IMR-90 (cell line): ENCODE measurements at regions not wholly inside any gene's neighbourhood (a gene's known extent, or its start where the extent isn't known, plus 50 kb on each side); places are given as distances from the start of the nearest gene placed in this dataset.

Experiments
- ATAC-seq: fragments of 200-7000 bp; cut with Tn5 transposase; 2 replicates; pipeline ENCODE4 v1.9.1; 2020; ENCODE audit warnings: low read depth, mild to moderate bottlenecking, moderate library complexity
- BruUV-seq: library from RNA; stranded (reverse); fragments of 400-500 nt; replicated peaks from 2 replicates; lab custom pipeline; 2021; lab: Mats Ljungman, UMichigan
- CTCF ChIA-PET: fragments of 300-600 bp; formaldehyde crosslinking; extraction: SDS; loops from one replicate; lab custom pipeline; 2021; ENCODE audit warnings: antibody characterized with exemption; lab: Yijun Ruan, JAX
- POLR2A ChIA-PET: fragments of 300-600 bp; sonication (Branson Sonifier 250); formaldehyde crosslinking; loops from one replicate; lab custom pipeline; 2022; ENCODE audit warnings: antibody characterized with exemption; ENCODE audit not compliant: unreplicated experiment; lab: Charles Lee
- DNase-seq: peaks from one replicate; pipeline ENCODE4 v3.0.0; 2013
- H2AFZ ChIP-seq: replicated peaks from 2 replicates; pipeline ENCODE3; 2013; ENCODE audit warnings: low read length, mild to moderate bottlenecking; ENCODE audit not compliant: poor library complexity
- H2AK5ac ChIP-seq: 2 replicates; pipeline ENCODE4 v1.6.1; 2013; ENCODE audit warnings: low read depth, low read length, inconsistent platforms
- H2AK9ac ChIP-seq: replicated peaks from 2 replicates; pipeline ENCODE3; 2013; ENCODE audit warnings: mild to moderate bottlenecking, low read depth, low read length, moderate library complexity; ENCODE audit not compliant: poor library complexity
- H2BK120ac ChIP-seq: 2 replicates; pipeline ENCODE4 v1.6.1; 2013; ENCODE audit warnings: low read depth, low read length, inconsistent platforms
- H2BK15ac ChIP-seq: 3 replicates; pipeline ENCODE4 v1.6.1; 2013; ENCODE audit warnings: low read depth, low read length, inconsistent platforms
- H2BK20ac ChIP-seq: 2 replicates; pipeline ENCODE4 v1.6.1; 2013; ENCODE audit warnings: low read depth, mild to moderate bottlenecking, inconsistent platforms, low read length, moderate library complexity
- H2BK5ac ChIP-seq: 2 replicates; pipeline ENCODE4 v1.6.1; 2013; ENCODE audit warnings: mild to moderate bottlenecking, low read depth, low read length, inconsistent platforms; ENCODE audit not compliant: poor library complexity, severe bottlenecking
- H3K14ac ChIP-seq: replicated peaks from 2 replicates; pipeline ENCODE4 v1.6.1; 2013; ENCODE audit warnings: low read depth, low read length, inconsistent platforms
- H3K18ac ChIP-seq: 2 replicates; pipeline ENCODE4 v1.6.1; 2013; ENCODE audit warnings: low read depth, low read length, control low read depth
- H3K23ac ChIP-seq: 2 replicates; pipeline ENCODE4 v1.6.1; 2013; ENCODE audit warnings: low read depth, low read length, inconsistent platforms
- H3K27ac ChIP-seq: 2 replicates; pipeline ENCODE4 v1.5.1; 2013; ENCODE audit warnings: mild to moderate bottlenecking, control low read depth, low read length; ENCODE audit not compliant: insufficient read depth
- H3K27me3 ChIP-seq: 2 replicates; pipeline ENCODE4 v1.6.1; 2013; ENCODE audit warnings: low read length; ENCODE audit not compliant: control insufficient read depth, insufficient read depth
- H3K36me3 ChIP-seq: 2 replicates; pipeline ENCODE4 v1.6.1; 2013; ENCODE audit warnings: low read length, mixed read lengths; ENCODE audit not compliant: control insufficient read depth, insufficient read depth
- H3K4ac ChIP-seq: 2 replicates; pipeline ENCODE4 v1.6.1; 2013; ENCODE audit warnings: low read depth, low read length, inconsistent platforms
- H3K4me1 ChIP-seq: 2 replicates; pipeline ENCODE4 v1.6.1; 2013; ENCODE audit warnings: low read length, mixed read lengths; ENCODE audit not compliant: control insufficient read depth, insufficient read depth
- H3K4me2 ChIP-seq: 2 replicates; pipeline ENCODE4 v1.6.1; 2013; ENCODE audit warnings: low read depth, mild to moderate bottlenecking, control low read depth, low read length, moderate library complexity
- H3K4me3 ChIP-seq: 2 replicates; pipeline ENCODE4 v1.5.1; 2013; ENCODE audit warnings: low read depth, mild to moderate bottlenecking, control low read depth, low read length, moderate library complexity; ENCODE audit not compliant: insufficient read depth
- H3K56ac ChIP-seq: 2 replicates; pipeline ENCODE4 v1.6.1; 2013; ENCODE audit warnings: low read length, inconsistent platforms; ENCODE audit not compliant: insufficient read depth; ENCODE audit errors: extremely low read depth
- H3K79me1 ChIP-seq, 2 experiments: 2 replicates each; pipeline ENCODE4 v1.6.1; 2013; ENCODE audit warnings: low read length in 2 of 2, inconsistent platforms in 1 of 2, low read depth in 1 of 2
- H3K9ac ChIP-seq: 2 replicates; pipeline ENCODE4 v1.6.1; 2013; ENCODE audit warnings: low read depth, low read length, control low read depth
- H3K9me1 ChIP-seq: 2 replicates; pipeline ENCODE4 v1.6.1; 2013; ENCODE audit warnings: low read length, inconsistent platforms; ENCODE audit not compliant: insufficient read depth
- H3K9me3 ChIP-seq: 2 replicates; pipeline ENCODE4 v1.6.1; 2013; ENCODE audit warnings: low read length; ENCODE audit not compliant: control insufficient read depth, insufficient read depth
- H4K20me1 ChIP-seq: 2 replicates; pipeline ENCODE4 v1.6.1; 2013; ENCODE audit warnings: low read length, inconsistent platforms; ENCODE audit not compliant: insufficient read depth
- H4K5ac ChIP-seq: 2 replicates; pipeline ENCODE4 v1.6.1; 2013; ENCODE audit warnings: mild to moderate bottlenecking, low read depth, low read length, control low read depth
- H4K8ac ChIP-seq, 2 experiments: 2 replicates each; pipeline ENCODE4 v1.6.1; 2013; ENCODE audit warnings: low read depth in 2 of 2, low read length in 2 of 2, control low read depth in 1 of 2, inconsistent platforms in 1 of 2
- H4K91ac ChIP-seq: 2 replicates; pipeline ENCODE4 v1.6.1; 2013; ENCODE audit warnings: low read depth, low read length, inconsistent platforms; ENCODE audit not compliant: insufficient read depth
- CEBPB ChIP-seq: IDR thresholded peaks from 2 replicates; pipeline ENCODE4 v1.6.1; 2012; ENCODE audit warnings: low read depth, low read length, improper control_type of control experiment
- CTCF ChIP-seq: conservative IDR thresholded peaks from 2 replicates; pipeline ENCODE4 v1.5.1; 2012; ENCODE audit warnings: mild to moderate bottlenecking, low read depth, low read length, improper control_type of control experiment
- ELK1 ChIP-seq: fragments of 150-350 bp; IDR thresholded peaks from 2 replicates; pipeline ENCODE4 v1.6.1; 2016; ENCODE audit warnings: low read depth, mild to moderate bottlenecking, low read length, moderate library complexity, borderline replicate concordance
- MAFK ChIP-seq: IDR thresholded peaks from 2 replicates; pipeline ENCODE4 v1.6.1; 2012; ENCODE audit warnings: low read depth, low read length, improper control_type of control experiment
- MAZ ChIP-seq: IDR thresholded peaks from 2 replicates; pipeline ENCODE4 v1.6.1; 2012; ENCODE audit warnings: low read depth, mild to moderate bottlenecking, low read length, improper control_type of control experiment, moderate library complexity, borderline replicate concordance
- MXI1 ChIP-seq: IDR thresholded peaks from 2 replicates; pipeline ENCODE4 v1.6.1; 2012; ENCODE audit warnings: low read depth, mild to moderate bottlenecking, low read length, moderate library complexity, borderline replicate concordance
- NFE2L2 ChIP-seq: fragments of 150-350 bp; IDR thresholded peaks from 2 replicates; pipeline ENCODE4 v1.6.1; 2016; ENCODE audit warnings: low read depth, mild to moderate bottlenecking, low read length
- POLR2A ChIP-seq: IDR thresholded peaks from 2 replicates; pipeline ENCODE4 v1.6.1; 2012; ENCODE audit warnings: mild to moderate bottlenecking, low read depth, low read length
- RCOR1 ChIP-seq: IDR thresholded peaks from 2 replicates; pipeline ENCODE4 v1.6.1; 2012; ENCODE audit warnings: mild to moderate bottlenecking, low read length, improper control_type of control experiment; ENCODE audit not compliant: insufficient replicate concordance
- RFX5 ChIP-seq: IDR thresholded peaks from 2 replicates; pipeline ENCODE4 v1.8.0; 2012; ENCODE audit warnings: low read depth, mild to moderate bottlenecking, low read length, moderate library complexity
- SMC3 ChIP-seq: fragments of 150-350 bp; IDR thresholded peaks from 2 replicates; pipeline ENCODE4 v1.6.1; 2016; ENCODE audit warnings: low read depth, mild to moderate bottlenecking, antibody characterized with exemption, low read length, moderate library complexity
- WGBS, 2 experiments: methylation state at CpG; one replicate each; pipeline versions ENCODE4 v1.1.5 to v1.1.7; 2013; ENCODE audit warnings: missing lambda C conversion rate in 2 of 2; ENCODE audit not compliant: insufficient read length in 1 of 2; ENCODE audit errors: extremely low coverage in 2 of 2; 5-methylcytosine and 5-hydroxymethylcytosine counted together
- dilution Hi-C: fragments of 300-500 bp; cut with HindIII; formaldehyde crosslinking; loops from one replicate; pipeline ENCODE4 v1.14.3; 2018; ENCODE audit warnings: low sequenced_read_pairs; ENCODE audit not compliant: unreplicated experiment
- in situ Hi-C: fragments of 300-500 bp; cut with MboI; formaldehyde crosslinking; loops from 3 replicates; pipeline ENCODE4 v1.14.3; 2019; ENCODE audit warnings: low sequenced_read_pairs, inconsistent platforms, mixed read lengths
- intact Hi-C: fragments of 100-400 bp; cut with micrococcal nuclease; formaldehyde crosslinking; loops from 2 replicates; pipeline ENCODE4 v1.10.0; 2022

GRCh38 chr6:95725344-95725743, 148.0 kb downstream of the MANEA start:
- Histone ChIP-seq H2BK15ac (no peak overlapping the region), H3K9me1 (no peaks in the 10 kb centered on the region), H2AFZ (no peak overlapping the region), H3K27me3 (no peaks in the 10 kb centered on the region), H3K14ac (no peak overlapping the region), H2BK5ac (no peak overlapping the region), H2AK9ac (no peak overlapping the region), H3K27ac (no peak overlapping the region), H2BK120ac (no peak overlapping the region), H4K91ac (no peak overlapping the region), H3K9ac (no peak overlapping the region), H3K4me3 (no peak overlapping the region), H3K4me1 (no peaks in the 10 kb centered on the region), H3K4me2 (no peak overlapping the region), H3K56ac (no peak overlapping the region), H4K20me1 (no peaks in the 10 kb centered on the region), H2BK20ac (no peak overlapping the region), H3K36me3 (no peaks in the 10 kb centered on the region), H4K5ac (no peak overlapping the region), H3K23ac (no peak overlapping the region), H3K4ac (no peak overlapping the region), H3K18ac (no peak overlapping the region), H4K8ac (no peak overlapping the region), H3K79me1 (no peaks in the 10 kb centered on the region), H2AK5ac (no peak overlapping the region), H3K9me3 (no peaks in the 10 kb centered on the region; the same call in 1 of the 2 replicates)
- in situ Hi-C loops = no loop called here
- no peak for DNase-seq
- no CpG with 5 or more reads among the region's 2 CpGs for WGBS, 2 experiments
- no peak for ATAC-seq
- BruUV-seq = no TSS peak
- no peak for TF ChIP-seq POLR2A
- TF ChIP-seq NFE2L2 = no peak
- no peak for TF ChIP-seq ELK1
- TF ChIP-seq CTCF = no peak
- TF ChIP-seq CEBPB = no peak
- no peak for TF ChIP-seq MAFK
- TF ChIP-seq MAZ = no peak
- no peak for TF ChIP-seq RCOR1
- no peak for TF ChIP-seq RFX5
- TF ChIP-seq SMC3 = no peak
- no peak for TF ChIP-seq MXI1
- intact Hi-C loops = no loop called here
- dilution Hi-C loops = no loop called here
- CTCF ChIA-PET = no interaction called here
- POLR2A ChIA-PET = no interaction called here
